ENCODE measurements at regions not wholly inside any gene's neighbourhood (a gene's known extent, or its start where the extent isn't known, plus 50 kb on each side); places are given as distances from the start of the nearest gene placed in this dataset.

DNA sequence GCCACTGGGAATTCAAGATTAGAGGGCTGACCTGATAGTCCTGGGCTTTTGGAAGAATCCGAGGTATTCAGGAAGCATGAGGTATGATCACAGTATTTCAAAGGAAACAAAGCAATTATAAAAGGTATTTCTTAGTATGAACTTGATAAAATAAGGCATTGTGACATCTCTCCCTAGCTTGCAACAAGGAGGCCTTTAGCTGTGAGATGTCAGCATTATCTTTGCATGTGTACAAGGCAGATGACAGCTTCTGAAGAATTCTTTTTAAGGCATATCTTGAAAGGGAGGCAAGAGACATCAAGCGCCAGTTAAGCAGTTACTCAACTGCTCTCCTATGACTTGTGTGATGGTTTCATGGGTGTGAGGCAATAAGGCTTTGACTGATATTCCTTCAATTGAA, 1123.7 kb downstream of the PLA2G4A start:
- Histone ChIP-seq H3K36me3 (ENCODE audit: insufficient read depth, low read length) (no peaks in the 10 kb centered on the region), H3K27me3 (ENCODE audit: insufficient read depth, low read length) (no peaks in the 10 kb centered on the region), H3K4me3 (ENCODE audit: low read length) (no peak overlapping the region), H3K4me1 (ENCODE audit: insufficient read depth, low read length) (no peaks in the 10 kb centered on the region), H3K9me3 (ENCODE audit: insufficient read depth, low read depth, low read length) (peaks cover 16% of the 10 kb centered on the region; the same call in 1 of the 2 replicates), H3K27ac (ENCODE audit: low read depth, low read length) (no peak overlapping the region), H3K9ac (ENCODE audit: low read depth, low read length) (no peak overlapping the region)
- 97% methylated on average over 2 of the region's 2 CpGs for WGBS

DNA sequence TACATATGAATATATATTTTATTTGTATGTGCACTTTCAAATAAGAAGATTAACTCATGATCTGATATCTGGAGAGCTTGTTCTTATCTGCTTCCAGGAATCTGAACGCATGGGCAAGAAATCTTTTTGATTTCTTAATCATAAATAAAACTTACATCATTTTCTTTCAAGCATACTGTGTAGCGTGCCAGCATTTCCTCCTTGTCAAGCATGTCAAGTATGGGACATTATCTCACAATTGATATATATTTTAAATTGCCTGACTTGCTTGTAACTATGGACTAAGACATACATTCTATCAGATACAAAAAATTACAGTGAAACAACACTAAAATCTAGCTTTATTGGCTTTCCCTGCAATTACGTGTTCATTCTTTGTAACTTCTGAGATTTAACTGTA, 1128.2 kb downstream of the PLA2G4A start:
- Histone ChIP-seq H3K9me3 (ENCODE audit: insufficient read depth, low read depth, low read length) (peaks cover 10% of the 10 kb centered on the region; the same call in 1 of the 2 replicates), H3K27ac (ENCODE audit: low read depth, low read length) (no peak overlapping the region), H3K27me3 (ENCODE audit: insufficient read depth, low read length) (no peaks in the 10 kb centered on the region), H3K4me1 (ENCODE audit: insufficient read depth, low read length) (0 out of 2 replicates have a peak, but pooled peaks cover under 1% of the 10 kb centered on the region), H3K4me3 (ENCODE audit: low read length) (no peak overlapping the region), H3K36me3 (ENCODE audit: insufficient read depth, low read length) (no peaks in the 10 kb centered on the region), H3K9ac (ENCODE audit: low read depth, low read length) (no peak overlapping the region)
- 100% methylated on average over 3 of the region's 3 CpGs for WGBS

DNA sequence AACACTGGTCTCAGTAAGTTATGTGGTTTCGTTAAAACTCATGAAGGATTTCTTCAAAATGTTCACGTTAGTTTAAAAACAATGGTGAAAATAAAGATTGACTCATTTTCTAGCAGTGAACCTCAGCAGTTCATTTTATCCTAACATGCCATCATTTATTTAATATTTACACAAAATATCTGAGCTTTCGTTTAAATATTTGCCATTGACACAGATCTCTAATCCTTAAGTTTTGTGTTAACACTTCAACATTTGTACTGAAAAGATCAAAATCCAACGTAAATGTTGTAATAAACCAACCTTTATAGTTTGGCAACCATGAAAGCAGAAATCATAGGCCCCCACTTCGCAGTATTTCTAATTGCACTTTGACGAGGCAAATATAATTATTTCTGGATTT, 1129.5 kb downstream of the PLA2G4A start:
- WGBS, result 97% methylated on average over 5 of the region's 6 CpGs
- Histone ChIP-seq H3K27me3 (ENCODE audit: insufficient read depth, low read length) (no peaks in the 10 kb centered on the region), H3K4me3 (ENCODE audit: low read length) (no peak overlapping the region), H3K9ac (ENCODE audit: low read depth, low read length) (no peak overlapping the region), H3K9me3 (ENCODE audit: insufficient read depth, low read depth, low read length) (no peaks in the 10 kb centered on the region), H3K36me3 (ENCODE audit: insufficient read depth, low read length) (no peaks in the 10 kb centered on the region), H3K4me1 (ENCODE audit: insufficient read depth, low read length) (0 out of 2 replicates have a peak, but pooled peaks cover 4% of the 10 kb centered on the region), H3K27ac (ENCODE audit: low read depth, low read length) (no peak overlapping the region)

DNA sequence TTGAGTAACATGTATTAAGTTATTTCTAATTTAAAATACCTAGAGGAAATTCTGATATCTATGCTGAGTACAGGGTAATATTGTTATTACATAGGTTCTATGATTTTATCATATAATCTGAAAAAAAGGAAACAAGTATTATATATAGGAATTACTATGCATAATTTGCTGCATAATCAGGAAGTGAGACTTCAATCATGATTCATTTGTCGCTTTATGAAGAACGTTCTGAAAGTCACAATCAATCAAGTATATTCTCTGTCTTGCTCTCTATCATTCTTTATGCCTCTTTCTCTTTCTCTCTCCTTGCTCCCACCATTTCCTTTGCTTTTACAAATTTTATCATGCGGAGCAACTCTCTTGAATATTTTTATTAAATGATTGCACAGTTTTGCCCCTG, 1130.3 kb downstream of the PLA2G4A start:
- no peaks in the 10 kb centered on the region for H3K36me3 ChIP-seq (ENCODE audit: insufficient read depth, low read length)
- 91% methylated on average over 3 of the region's 3 CpGs for WGBS

DNA sequence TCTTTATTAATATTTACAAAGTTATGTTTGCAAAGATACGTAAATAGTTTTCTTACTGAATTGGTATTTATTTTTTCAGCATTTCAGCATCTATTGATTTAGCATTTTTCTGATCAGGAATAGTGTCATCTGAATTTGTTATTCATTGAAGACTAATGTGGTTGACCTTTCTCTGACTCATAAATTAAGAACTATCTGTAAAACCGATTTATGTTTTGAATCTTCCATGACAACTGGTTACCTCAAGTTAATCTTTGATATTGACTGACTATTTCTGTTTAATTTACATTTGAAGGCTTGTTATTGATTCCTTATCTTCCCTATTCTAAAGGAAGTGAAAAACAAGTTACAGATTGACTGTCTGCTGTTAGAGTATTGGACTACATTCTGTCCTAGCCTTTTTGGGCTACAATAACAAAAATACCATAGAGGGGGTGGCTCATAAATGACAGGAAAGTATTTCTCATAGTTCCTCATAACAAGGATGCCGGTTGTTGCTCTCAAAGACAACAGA, 1131.4 kb downstream of the PLA2G4A start:
- H3K4me1 ChIP-seq (ENCODE audit: insufficient read depth, low read length), result 0 out of 2 replicates have a peak, but pooled peaks cover 4% of the 10 kb centered on the region
- 97% methylated on average over 2 of the region's 3 CpGs for WGBS
- H3K4me3 ChIP-seq (ENCODE audit: low read length), result no peak overlapping the region
- no peaks in the 10 kb centered on the region for H3K27me3 ChIP-seq (ENCODE audit: insufficient read depth, low read length)
- H3K27ac ChIP-seq (ENCODE audit: low read depth, low read length), result no peak overlapping the region
- H3K9ac ChIP-seq (ENCODE audit: low read depth, low read length), result no peak overlapping the region
- no peaks in the 10 kb centered on the region for H3K36me3 ChIP-seq (ENCODE audit: insufficient read depth, low read length)
- H3K9me3 ChIP-seq (ENCODE audit: insufficient read depth, low read depth, low read length), result no peaks in the 10 kb centered on the region

More for the DNA sequence above, 1130.3 kb downstream of the PLA2G4A start:
- no peak overlapping the region for H3K27ac ChIP-seq (ENCODE audit: low read depth, low read length)
- no peak overlapping the region for H3K4me3 ChIP-seq (ENCODE audit: low read length)
- H3K4me1 ChIP-seq (ENCODE audit: insufficient read depth, low read length), result 0 out of 2 replicates have a peak, but pooled peaks cover 4% of the 10 kb centered on the region
- no peak overlapping the region for H3K9ac ChIP-seq (ENCODE audit: low read depth, low read length)
- H3K27me3 ChIP-seq (ENCODE audit: insufficient read depth, low read length), result no peaks in the 10 kb centered on the region
- H3K9me3 ChIP-seq (ENCODE audit: insufficient read depth, low read depth, low read length), result no peaks in the 10 kb centered on the region

DNA sequence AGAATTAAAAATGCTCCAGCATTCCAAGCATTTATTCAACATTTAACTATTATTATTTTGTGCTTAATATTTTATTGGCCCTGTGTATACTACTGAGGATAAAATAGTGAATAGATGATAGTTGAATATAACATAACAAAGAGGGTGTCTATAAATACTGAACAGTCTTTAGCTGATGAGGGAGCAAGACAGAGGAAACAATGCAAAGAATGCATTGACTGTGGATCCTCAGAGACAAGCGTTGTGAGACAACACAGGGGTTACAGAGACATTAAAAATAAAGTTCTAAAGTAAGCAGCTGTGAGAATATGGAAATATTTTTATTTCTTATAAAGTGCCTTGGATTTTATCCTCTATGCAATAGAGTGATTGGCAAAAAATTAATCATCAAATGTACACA, 1133.1 kb downstream of the PLA2G4A start:
- 81% methylated on average over 1 of the region's 1 CpG for WGBS
- H3K36me3 ChIP-seq (ENCODE audit: insufficient read depth, low read length), result no peaks in the 10 kb centered on the region
- H3K9me3 ChIP-seq (ENCODE audit: insufficient read depth, low read depth, low read length), result no peaks in the 10 kb centered on the region
- no peak overlapping the region for H3K9ac ChIP-seq (ENCODE audit: low read depth, low read length)
- no peak overlapping the region for H3K27ac ChIP-seq (ENCODE audit: low read depth, low read length)
- no peak overlapping the region for H3K4me3 ChIP-seq (ENCODE audit: low read length)
- no peaks in the 10 kb centered on the region for H3K27me3 ChIP-seq (ENCODE audit: insufficient read depth, low read length)
- H3K4me1 ChIP-seq (ENCODE audit: insufficient read depth, low read length), result 0 out of 2 replicates have a peak, but pooled peaks cover 4% of the 10 kb centered on the region

DNA sequence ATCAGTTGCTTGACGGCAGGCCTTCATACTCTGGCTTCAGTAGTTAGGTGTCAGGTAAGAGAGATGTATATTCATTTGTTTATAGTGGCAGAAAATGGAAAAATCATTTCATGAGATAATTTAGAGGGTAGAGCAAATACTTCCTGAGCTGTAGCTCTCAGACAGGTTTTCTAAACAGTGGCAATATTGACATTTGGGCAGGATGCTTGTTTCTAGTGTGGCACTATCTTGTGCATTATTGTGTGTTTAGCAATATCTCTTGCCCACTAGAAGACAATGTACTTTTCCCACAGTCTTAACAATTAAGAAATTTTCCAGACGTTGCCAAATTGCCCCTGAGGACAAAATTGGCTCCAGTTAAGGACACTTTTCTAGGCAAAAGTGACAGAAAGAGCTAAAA, 1143.1 kb downstream of the PLA2G4A start:
- 82% methylated on average over 2 of the region's 2 CpGs for WGBS
- H3K36me3 ChIP-seq (ENCODE audit: insufficient read depth, low read length), result no peaks in the 10 kb centered on the region
- no peak overlapping the region for H3K27ac ChIP-seq (ENCODE audit: low read depth, low read length)

DNA sequence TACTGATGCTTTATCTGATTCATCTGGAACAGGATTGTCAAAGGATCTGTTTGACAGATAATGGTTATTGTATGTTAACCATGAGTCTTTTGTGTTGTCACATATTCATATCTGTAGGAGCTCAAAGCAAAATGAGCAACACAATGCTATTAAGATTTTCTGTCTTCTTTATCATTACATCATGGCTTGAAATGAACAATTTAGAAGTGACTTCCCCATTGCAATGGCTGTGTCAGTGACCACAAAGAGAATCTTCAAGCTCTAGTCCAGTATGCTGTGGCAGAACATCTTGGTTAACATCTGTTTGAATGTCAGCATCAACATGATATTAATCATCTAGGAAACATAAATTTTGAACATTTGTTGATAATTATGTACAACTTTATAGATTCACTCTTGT, 1148.5 kb downstream of the PLA2G4A start:
- no peak overlapping the region for H3K9ac ChIP-seq (ENCODE audit: low read depth, low read length)
- H3K4me3 ChIP-seq (ENCODE audit: low read length), result no peak overlapping the region
- H3K27ac ChIP-seq (ENCODE audit: low read depth, low read length), result no peak overlapping the region
- no peaks in the 10 kb centered on the region for H3K4me1 ChIP-seq (ENCODE audit: insufficient read depth, low read length)
- H3K36me3 ChIP-seq (ENCODE audit: insufficient read depth, low read length), result no peaks in the 10 kb centered on the region
- H3K27me3 ChIP-seq (ENCODE audit: insufficient read depth, low read length), result no peaks in the 10 kb centered on the region
- H3K9me3 ChIP-seq (ENCODE audit: insufficient read depth, low read depth, low read length), result no peaks in the 10 kb centered on the region

More for the DNA sequence above, 1143.1 kb downstream of the PLA2G4A start:
- Histone ChIP-seq H3K4me1 (ENCODE audit: insufficient read depth, low read length) (no peaks in the 10 kb centered on the region), H3K9ac (ENCODE audit: low read depth, low read length) (no peak overlapping the region), H3K4me3 (ENCODE audit: low read length) (no peak overlapping the region), H3K9me3 (ENCODE audit: insufficient read depth, low read depth, low read length) (no peaks in the 10 kb centered on the region), H3K27me3 (ENCODE audit: insufficient read depth, low read length) (no peaks in the 10 kb centered on the region)

DNA sequence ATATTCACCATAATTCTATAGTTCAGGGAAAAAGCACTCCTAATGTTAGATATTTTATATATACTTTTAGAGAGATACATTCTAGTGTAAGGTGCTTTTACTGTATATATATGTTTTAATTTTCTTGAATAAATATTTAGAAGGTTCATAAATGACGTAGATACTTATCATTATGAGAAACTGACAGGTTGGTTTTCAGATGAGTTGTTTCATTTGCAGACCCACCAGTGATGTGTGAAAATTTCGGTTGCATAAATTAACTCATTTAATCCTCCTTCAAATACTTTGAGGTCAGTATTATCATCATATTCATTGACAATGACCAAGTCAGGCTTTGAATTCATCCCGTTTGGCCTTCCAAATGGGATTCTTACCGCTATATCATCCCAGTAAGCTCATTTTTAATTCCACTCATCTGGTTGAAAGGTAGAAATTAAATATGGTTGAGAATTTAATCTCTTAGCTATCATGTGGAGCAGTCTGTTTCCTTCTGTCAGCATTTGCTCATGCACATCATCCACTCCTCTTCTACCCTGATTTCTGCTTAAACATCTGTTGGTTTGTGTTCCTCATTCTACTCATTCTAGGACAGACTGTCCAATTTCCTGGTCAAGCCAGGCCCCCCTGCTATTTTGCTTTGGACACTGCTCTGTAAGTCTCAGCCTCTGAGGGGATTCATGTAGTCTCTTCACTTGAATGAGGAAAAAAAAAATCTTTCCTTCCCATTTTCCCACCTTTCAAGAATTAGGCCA, 1156.6 kb downstream of the PLA2G4A start:
- Histone ChIP-seq H3K9ac (ENCODE audit: low read depth, low read length) (no peak overlapping the region), H3K4me1 (ENCODE audit: insufficient read depth, low read length) (no peaks in the 10 kb centered on the region), H3K9me3 (ENCODE audit: insufficient read depth, low read depth, low read length) (no peaks in the 10 kb centered on the region), H3K36me3 (ENCODE audit: insufficient read depth, low read length) (no peaks in the 10 kb centered on the region), H3K4me3 (ENCODE audit: low read length) (no peak overlapping the region), H3K27ac (ENCODE audit: low read depth, low read length) (no peak overlapping the region), H3K27me3 (ENCODE audit: insufficient read depth, low read length) (no peaks in the 10 kb centered on the region)
- WGBS, result 95% methylated on average over 4 of the region's 4 CpGs

DNA sequence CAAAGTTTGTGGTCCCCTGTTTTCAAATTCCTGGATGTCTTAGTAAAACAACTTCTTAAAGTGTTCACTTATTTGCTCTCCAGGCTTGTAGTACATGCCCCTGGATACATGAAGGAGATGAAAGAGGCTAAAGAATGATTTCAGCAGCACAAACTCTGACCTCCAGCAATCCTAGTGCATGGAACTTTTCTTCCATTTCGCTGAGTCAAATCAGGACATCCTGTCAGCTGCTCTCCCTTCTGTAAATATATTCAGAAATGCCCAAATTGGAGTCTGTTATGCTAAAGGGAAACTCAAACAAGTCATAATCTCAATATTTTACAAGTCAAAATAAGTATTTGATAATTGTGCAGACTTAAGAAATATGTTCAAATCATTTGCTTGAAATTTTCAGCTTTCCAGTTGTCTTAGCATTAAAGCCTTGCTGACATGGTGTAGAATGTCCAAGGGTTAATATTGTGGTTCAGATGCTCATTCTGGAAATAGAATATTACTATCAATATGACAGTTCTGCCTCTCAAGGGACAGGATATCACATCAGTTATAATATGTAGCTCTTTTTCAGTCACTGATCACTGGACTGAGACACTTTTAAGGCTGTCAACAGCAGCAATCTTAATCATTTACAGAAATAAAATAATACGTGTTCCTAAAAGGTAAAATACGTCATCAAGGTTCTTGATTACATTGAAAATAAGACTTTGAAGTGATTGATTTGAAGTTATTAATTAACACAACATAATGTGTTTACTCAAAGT, 1157.3 kb downstream of the PLA2G4A start:
- 97% methylated on average over 2 of the region's 3 CpGs for WGBS
- H3K27ac ChIP-seq (ENCODE audit: low read depth, low read length), result no peak overlapping the region
- H3K36me3 ChIP-seq (ENCODE audit: insufficient read depth, low read length), result no peaks in the 10 kb centered on the region
- H3K27me3 ChIP-seq (ENCODE audit: insufficient read depth, low read length), result no peaks in the 10 kb centered on the region
- no peak overlapping the region for H3K4me3 ChIP-seq (ENCODE audit: low read length)
- H3K9ac ChIP-seq (ENCODE audit: low read depth, low read length), result no peak overlapping the region
- no peaks in the 10 kb centered on the region for H3K9me3 ChIP-seq (ENCODE audit: insufficient read depth, low read depth, low read length)
- no peaks in the 10 kb centered on the region for H3K4me1 ChIP-seq (ENCODE audit: insufficient read depth, low read length)

DNA sequence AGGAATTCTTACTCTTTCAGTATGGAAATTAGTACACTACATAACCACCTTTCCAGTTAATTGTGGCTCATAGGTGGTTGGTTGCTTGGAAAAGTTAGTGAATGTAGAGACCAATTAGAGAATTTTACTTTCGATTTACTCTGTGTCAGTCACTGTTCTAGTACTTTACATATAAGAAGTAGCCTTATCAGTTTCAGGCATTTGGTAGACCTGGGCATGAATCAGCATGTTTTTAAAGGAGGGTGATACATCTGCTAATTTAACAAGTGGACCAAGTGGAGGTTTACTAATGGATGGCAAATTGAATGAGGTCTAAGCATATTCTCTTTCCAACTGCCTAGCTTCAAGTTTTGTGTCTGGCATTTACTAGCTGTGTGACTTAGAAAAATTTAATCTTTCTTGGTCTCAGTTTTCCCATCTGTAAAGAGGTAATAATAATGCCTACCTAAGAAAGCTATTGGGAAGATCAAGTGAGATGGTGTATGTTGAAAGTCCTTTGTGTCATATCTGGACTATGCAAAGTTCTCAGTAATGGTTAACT, 1158.6 kb downstream of the PLA2G4A start:
- Histone ChIP-seq H3K4me1 (ENCODE audit: insufficient read depth, low read length) (peaks cover 4% of the 10 kb centered on the region), H3K27me3 (ENCODE audit: insufficient read depth, low read length) (no peaks in the 10 kb centered on the region), H3K36me3 (ENCODE audit: insufficient read depth, low read length) (no peaks in the 10 kb centered on the region), H3K4me3 (ENCODE audit: low read length) (no peak overlapping the region), H3K27ac (ENCODE audit: low read depth, low read length) (no peak overlapping the region), H3K9me3 (ENCODE audit: insufficient read depth, low read depth, low read length) (no peaks in the 10 kb centered on the region), H3K9ac (ENCODE audit: low read depth, low read length) (no peak overlapping the region)
- no CpG with 5 or more reads among the region's 1 CpG for WGBS

Data from HUES64 (cell line).